GM18505 (cell line): ENCODE measurements at regions not wholly inside any gene's neighbourhood (a gene's known extent, or its start where the extent isn't known, plus 50 kb on each side); places are given as distances from the start of the nearest gene placed in this dataset.

ENCODE experiments used
- ATAC-seq: cut with Tn5 transposase; IDR thresholded peaks from one replicate; pipeline ENCODE4 v1.9.1; 2021; ENCODE audit not compliant: unreplicated experiment
- POLR2A ChIP-seq: IDR thresholded peaks from 4 replicates; pipeline ENCODE4 v1.6.1; 2011; ENCODE audit warnings: borderline replicate concordance; ENCODE audit not compliant: insufficient read depth, insufficient read length; ENCODE audit errors: extremely low read depth

DNA sequence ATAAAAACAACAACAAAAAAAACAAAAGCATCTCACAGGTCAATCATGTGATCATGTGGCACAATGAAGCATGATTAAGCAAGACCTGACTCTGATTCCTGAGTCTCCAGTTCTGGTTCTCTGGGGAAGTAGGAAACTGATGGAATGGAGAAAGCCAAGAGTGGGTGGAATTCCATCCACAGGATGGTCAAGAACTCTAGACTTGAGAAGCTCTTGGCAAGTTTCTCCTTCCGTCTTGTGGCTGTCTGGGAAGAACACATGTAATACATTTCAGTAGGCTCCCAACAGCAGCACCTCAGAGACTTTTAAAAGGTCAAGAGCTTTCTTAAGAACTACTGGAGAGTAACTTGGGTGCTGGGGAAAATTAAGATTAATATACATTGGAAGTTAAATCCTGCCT, 78.6 kb upstream of the TSHZ3 start:
- ATAC-seq = no peak
- TF ChIP-seq POLR2A = no peak

DNA sequence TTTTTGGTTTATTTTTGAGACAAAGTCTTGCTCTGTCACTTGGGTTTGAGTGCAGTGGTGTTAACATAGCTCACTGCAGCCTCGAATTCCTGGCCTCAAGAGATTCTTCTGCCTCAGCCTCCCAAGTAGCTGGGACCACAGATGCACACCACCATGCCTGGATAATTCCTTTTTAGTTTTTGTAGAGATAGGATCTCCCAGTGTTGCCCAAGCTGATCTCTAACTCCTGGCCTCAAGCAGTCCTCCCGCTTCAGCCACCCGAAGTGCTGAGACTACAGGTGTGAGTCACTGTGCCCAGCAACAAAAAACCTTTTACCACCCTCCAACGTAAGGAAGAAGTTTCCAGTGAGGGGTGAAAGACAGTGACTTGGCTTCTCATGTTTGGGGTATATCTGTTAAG, 81.1 kb upstream of the TSHZ3 start:
- no peak for ATAC-seq
- no peak for TF ChIP-seq POLR2A

DNA sequence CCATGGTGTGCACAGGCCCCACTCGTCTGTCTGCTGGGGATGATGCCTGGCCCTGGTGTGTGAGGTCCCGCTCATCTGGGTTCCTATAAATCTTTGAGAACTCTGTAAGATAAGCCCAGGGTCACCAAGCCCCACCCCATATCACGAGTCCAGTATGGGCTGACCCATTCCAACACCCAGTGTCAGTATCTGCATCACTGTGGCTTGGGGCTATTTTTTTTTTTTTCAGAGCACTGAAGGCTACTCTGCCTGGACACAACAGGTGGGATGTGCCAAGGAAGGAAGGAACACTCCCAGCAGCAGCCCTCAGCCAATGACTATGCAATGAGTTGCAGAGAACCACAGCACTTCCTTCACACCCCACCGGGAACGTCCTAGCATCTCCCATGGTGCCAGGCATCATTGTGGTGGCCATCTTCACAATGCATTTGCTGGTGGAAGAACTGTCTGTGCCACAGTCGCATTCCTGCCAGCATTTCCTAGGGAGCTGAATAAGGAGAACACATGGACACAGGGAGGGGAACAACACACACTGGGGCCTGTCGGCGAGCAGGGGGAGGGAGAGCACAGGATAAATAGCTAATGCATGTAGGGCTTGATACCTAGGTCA, 83.1 kb upstream of the TSHZ3 start:
- no peak for ATAC-seq
- TF ChIP-seq POLR2A = no peak

DNA sequence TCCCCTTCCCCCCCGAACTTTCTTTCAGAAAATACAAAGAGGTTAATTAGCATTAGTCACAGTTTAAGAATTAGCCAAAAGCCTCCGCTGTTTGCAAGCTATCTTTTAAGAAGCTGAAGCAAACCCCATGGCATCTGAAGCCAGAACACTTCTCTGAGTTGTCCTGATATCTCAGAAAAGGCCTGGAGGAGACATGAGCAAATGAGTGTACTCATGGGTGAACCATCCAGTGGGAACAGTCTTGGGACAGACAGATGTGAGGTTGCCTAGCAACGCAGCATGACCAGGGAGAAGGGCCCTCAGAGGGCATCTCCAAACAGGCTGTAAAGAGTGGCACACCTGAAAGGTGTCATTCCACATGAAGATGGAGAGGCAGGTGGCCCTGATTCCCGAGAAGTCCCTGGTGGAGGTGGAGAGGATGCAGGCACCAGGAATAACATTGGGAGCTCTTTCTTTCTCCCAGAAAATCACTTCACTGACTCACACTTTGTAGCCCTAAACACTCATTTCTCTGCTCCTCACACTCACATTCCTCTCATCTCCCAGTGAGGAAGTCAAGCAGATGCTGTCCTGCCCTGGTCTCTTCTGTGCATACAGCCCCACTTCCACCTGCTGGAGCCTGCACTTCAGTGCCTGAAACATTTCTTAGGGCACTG, 87.0 kb upstream of the TSHZ3 start:
- no peak for ATAC-seq

DNA sequence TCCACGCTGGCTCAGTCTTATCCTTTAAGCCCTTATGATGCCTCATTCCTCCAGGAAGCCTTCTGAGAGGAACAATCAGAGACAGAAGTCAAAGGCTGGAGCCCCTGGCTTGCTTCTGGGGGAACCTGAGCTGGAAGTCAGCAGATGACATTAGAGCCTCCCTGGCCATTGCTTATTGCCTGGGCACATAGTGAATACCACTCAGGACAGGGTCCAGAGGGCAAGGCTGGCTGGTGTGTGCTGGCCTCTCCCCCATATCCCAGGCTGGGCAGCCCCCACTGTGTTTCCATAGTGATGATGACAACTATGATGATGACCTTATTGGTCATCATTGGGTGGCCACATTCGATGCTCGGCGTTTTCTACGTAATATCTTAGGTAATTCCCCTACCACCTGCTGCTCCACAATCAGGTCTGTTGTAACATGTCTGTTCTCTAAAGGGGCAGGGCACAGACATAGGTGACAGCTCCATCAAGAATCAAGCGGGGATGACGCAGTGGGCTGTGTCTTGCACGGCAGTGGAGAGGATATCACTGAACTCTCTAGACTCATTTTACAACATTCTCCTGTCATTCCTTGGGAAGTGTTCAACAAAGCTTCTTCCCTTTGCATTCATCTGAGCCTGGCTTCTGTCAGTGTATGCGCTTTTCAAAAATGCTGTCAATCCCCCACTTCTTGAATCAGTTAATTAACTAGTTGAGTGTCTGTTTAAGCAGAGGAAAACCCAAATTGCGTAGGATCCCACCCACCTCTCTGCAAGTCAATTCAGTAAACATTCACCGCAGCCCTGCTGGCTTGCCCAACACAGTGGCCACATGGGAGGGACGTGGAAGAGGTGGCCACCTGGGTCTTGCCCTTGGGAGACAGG, 89.4 kb upstream of the TSHZ3 start:
- no peak for ATAC-seq
- TF ChIP-seq POLR2A = no peak

More for the DNA sequence above, 87.0 kb upstream of the TSHZ3 start:
- TF ChIP-seq POLR2A = no peak

DNA sequence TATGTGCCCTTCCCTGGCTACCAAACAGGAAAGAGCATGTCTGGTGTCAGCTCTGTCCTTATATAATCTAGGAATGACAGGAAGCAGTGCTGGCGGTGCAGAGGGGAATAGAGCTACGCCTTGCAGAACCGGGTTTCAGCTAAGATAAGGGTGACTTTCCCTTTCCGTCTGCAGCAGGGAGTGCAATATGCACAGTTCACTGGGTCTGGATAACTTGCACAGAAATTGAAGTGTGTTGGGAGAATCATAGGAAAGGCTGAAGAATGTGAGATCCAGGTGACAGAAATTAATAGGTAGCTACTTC, 90.0 kb upstream of the TSHZ3 start:
- no peak for TF ChIP-seq POLR2A
- no peak for ATAC-seq

DNA sequence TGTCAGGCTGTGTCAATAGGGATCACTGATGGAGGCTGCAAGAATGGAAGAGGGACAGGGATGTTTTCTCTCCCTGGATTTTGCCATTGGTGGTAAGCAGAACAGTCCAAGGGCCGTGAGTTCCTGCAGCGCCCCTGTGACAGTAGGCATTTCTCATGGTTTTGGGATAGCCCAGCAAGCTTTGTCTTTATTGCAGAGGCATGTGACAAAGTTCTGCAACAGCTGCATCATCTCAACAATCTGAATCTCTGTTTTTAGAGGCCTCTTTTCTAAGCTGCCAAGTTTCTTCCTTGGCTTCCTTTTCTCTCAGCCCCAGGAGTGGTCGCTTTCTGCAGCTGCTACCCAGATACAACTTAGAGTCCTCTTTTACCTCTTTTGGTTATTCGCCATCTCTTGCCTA, 95.7 kb upstream of the TSHZ3 start:
- no peak for ATAC-seq
- TF ChIP-seq POLR2A = no peak

DNA sequence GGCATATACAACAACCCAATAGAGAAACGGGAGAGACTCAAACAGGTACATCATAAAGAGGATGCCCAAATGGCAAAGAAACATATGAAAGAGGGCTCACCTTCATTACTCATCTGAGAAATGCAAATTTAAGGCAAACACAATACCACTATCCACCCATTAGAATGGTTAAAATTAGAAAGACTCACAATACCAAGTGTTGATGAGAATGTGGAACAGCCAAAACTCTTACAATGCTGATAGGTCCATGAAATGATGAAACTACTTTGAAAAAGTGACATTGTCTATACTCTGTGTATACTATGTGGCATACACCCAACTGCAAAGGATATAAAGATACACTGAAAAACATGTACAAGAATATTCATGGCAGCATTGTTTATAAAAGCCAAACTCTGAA, 96.2 kb upstream of the TSHZ3 start:
- no peak for ATAC-seq
- TF ChIP-seq POLR2A = no peak

DNA sequence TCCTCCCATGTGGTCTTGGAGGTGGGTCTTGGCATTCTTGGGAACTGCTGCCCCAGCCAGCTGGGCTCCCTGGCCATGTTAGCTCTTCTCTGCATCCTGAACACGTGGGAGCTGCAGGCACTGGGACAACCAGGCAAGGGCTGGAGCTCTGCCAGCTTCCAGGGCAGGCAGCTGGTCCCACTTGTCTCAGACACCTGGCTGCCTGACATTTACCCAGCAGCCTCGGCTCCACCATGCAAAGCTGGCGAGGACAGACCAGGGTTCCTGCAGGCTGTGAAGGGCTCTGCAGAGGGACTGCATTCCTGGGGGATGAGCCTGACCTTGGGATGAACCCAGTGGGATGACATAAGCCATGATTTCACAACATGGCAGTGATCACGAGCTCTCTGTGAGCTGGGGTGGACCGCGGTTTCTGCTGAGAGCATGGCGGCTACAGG, 99.0 kb upstream of the TSHZ3 start:
- ATAC-seq = no peak
- TF ChIP-seq POLR2A = no peak

DNA sequence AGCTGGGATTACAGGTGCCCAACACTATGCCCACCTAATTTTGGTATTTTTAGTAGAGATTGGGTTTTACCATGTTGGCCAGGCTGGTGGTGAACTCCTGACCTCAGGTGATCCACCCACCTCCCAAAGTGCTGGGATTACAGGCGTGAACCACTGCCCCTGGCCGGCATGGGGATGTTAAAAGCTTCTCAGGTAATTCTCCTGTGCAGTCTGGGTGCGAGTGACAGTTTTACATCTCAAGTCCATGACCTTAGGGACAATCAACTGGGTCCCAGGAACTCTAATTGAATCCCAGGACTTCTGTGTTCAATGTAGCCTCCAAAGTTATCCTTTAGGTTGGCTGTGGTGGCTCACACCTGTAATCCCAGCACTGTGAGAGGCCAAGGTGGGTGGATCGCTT, 100.1 kb upstream of the TSHZ3 start:
- no peak for ATAC-seq
- TF ChIP-seq POLR2A = no peak

DNA sequence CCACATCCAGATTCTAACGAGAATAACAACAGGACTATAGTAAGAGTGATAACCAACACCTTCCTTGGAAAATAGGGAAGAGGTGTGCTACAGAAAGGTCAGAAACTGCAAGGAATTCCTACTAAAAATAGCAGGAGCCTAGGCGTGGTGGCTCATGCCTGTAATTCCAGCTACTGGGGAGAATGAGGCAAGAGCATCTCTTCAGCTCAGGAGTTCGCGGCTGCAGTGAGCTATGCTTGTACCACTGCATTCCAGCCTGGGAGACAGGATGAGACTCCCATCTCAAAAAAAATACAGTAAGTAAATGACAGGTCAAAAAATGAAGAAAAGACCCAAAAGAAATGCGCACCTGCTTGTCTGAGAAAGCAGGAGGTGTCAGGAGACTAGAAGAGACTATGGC, 101.5 kb upstream of the TSHZ3 start:
- TF ChIP-seq POLR2A = no peak
- ATAC-seq = no peak

DNA sequence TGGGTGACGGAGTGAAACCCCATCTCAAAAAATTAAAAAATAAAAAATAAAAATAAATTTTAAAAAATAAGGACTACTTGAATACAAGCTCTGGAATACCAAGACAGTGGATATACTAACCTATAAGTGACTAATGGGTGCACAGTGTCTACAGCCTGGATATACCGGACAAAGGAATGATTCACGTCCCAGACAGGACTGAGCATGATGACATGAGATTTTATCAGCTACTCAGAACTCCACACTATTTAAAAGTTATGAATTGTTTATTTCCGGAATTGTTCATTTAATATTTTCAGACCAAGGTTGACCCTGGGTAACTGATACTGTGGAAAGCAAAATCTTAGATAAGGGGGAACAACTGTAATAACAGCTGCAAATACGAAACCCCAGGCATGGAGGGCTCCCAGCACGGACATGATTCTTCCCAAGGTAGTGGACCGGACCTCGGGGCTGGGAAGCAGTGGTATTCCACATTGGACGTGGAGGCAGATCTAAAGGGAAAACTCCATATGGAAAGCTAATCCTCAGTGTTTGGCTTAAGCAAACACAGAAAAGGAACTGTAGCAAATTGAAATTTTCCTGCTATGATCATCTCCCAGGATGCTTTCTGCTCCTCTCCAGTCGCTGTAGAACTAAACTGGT, 102.6 kb upstream of the TSHZ3 start:
- no peak for ATAC-seq
- TF ChIP-seq POLR2A = no peak

DNA sequence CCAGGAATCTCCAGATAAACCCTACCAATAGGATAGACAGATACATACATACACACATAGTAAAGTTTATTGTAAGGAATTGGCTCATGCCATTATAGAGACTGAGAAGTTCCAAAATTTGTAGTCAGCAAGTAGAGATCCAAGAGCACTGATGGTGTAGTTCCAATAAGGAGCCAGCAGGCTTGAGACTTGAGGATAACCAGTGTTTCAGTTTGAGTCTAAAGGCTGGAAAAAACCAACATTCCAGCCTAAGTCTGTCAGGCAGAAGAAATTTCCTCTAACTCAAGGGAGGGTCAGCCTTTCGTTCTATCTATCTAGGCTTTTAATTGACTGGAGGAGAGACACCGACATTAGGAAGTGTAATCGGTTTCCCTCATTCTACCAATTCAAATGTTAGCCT, 110.2 kb upstream of the TSHZ3 start:
- no peak for TF ChIP-seq POLR2A

More for the DNA sequence above, 110.2 kb upstream of the TSHZ3 start:
- no peak for ATAC-seq
